ACC112 (cell line): ENCODE measurements at regions not wholly inside any gene's neighbourhood (a gene's known extent, or its start where the extent isn't known, plus 50 kb on each side); places are given as distances from the start of the nearest gene placed in this dataset.

Experiments used
- H2AFZ ChIP-seq: fragments of 200-600 bp; sonication (generic); one replicate; pipeline ENCODE4 v1.6.0; 2017; ENCODE audit warnings: antibody characterized with exemption, low read length; ENCODE audit not compliant: unreplicated experiment
- H3K27ac ChIP-seq: fragments of 200-600 bp; sonication (generic); 2 replicates; pipeline ENCODE4 v1.5.1; 2014; ENCODE audit warnings: low read depth, mild to moderate bottlenecking, antibody characterized with exemption, low read length, moderate library complexity
- H3K27me3 ChIP-seq: fragments of 200-600 bp; sonication (generic); 2 replicates; pipeline ENCODE4 v1.6.1; 2014; ENCODE audit warnings: mild to moderate bottlenecking, antibody characterized with exemption, low read length, moderate library complexity, mixed read lengths; ENCODE audit not compliant: insufficient read depth
- H3K36me3 ChIP-seq: fragments of 200-600 bp; sonication (generic); 2 replicates; pipeline ENCODE4 v1.6.1; 2016; ENCODE audit warnings: mild to moderate bottlenecking, antibody characterized with exemption, low read length, moderate library complexity, mixed read lengths; ENCODE audit not compliant: insufficient read depth
- H3K4me1 ChIP-seq: fragments of 200-600 bp; sonication (generic); one replicate; pipeline ENCODE4 v1.6.1; 2016; ENCODE audit warnings: low read length, mixed read lengths; ENCODE audit not compliant: insufficient read depth, unreplicated experiment, control insufficient read depth
- H3K4me3 ChIP-seq: fragments of 200-600 bp; sonication (generic); 2 replicates; pipeline ENCODE4 v1.5.1; 2014; ENCODE audit warnings: mild to moderate bottlenecking, low read depth, low read length
- H3K79me2 ChIP-seq: fragments of 200-600 bp; sonication (generic); one replicate; pipeline ENCODE4 v1.6.0; 2016; ENCODE audit warnings: low read length; ENCODE audit not compliant: control insufficient read depth, unreplicated experiment, insufficient read depth

DNA sequence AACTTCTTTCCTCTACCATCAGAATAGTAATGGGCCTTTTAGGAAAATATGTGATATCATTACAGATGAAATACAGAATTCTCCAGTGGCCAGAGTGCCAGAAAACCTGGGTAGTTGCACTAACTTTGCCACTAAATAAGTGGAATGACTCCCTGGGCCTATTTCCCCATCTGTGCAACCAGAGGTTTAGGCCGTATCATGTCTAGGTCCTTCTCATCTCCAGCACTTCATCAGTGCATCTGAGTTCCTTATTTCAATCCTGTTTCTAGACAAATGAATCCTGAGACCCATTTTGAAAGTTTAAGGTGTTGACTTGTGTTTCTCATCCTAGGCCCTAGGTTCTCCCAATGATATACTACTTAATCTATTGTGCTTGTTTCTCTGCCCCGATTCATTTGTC, 236.2 kb downstream of the CD83 start:
- Histone ChIP-seq H3K36me3 (no peaks in the 10 kb centered on the region), H3K79me2 (no peaks in the 10 kb centered on the region), H3K27ac (no peak overlapping the region), H3K27me3 (peaks cover 11% of the 10 kb centered on the region; the same call in 1 of the 2 replicates), H3K4me1 (peaks cover 6% of the 10 kb centered on the region), H2AFZ (no peak overlapping the region), H3K4me3 (no peak overlapping the region)

DNA sequence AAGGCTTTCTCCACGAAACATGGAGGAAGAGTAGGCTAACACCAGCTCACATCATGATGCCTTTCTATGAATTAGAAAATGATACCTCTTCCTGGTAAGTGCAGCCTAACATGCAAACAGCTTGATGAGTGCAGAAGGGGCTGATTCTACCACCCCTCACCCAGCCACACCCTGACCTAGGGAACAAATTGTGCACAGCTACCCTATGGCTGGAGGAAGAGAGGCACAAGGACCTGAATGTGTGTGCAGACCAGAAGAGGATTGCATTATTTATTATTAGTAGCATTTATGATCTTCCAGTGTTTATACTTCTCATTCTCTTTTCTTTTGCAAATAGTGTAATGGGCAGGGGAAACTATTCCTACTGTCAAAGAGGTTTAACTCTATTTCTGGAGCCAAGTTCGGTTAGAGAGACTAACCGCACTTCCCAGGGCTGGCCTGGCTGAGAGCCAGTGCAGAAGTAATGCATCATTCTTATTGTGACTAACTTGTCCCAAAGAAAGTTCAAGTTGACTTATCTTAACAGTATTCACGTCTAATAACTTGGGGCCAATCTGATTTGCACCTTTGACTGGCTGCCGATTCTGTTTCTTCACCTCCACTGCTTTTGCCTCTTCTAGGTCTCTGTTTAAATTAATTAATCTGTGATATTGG, 237.5 kb downstream of the CD83 start:
- H3K27me3 ChIP-seq, result peaks cover 12% of the 10 kb centered on the region; the same call in 1 of the 2 replicates
- no peaks in the 10 kb centered on the region for H3K36me3 ChIP-seq
- peaks cover 6% of the 10 kb centered on the region for H3K4me1 ChIP-seq
- no peak overlapping the region for H3K27ac ChIP-seq
- no peak overlapping the region for H3K4me3 ChIP-seq
- H3K79me2 ChIP-seq, result no peaks in the 10 kb centered on the region
- no peak overlapping the region for H2AFZ ChIP-seq

- H3K4me1 ChIP-seq, result peaks cover 6% of the 10 kb centered on the region
- H3K27ac ChIP-seq, result no peak overlapping the region
- no peak overlapping the region for H3K4me3 ChIP-seq
- H3K27me3 ChIP-seq, result peaks cover 12% of the 10 kb centered on the region; the same call in 1 of the 2 replicates
- no peaks in the 10 kb centered on the region for H3K36me3 ChIP-seq
- no peak overlapping the region for H2AFZ ChIP-seq
- H3K79me2 ChIP-seq, result no peaks in the 10 kb centered on the region
Measured at GRCh38 chr6:14359438-14359837, 241.9 kb downstream of the CD83 start.

DNA sequence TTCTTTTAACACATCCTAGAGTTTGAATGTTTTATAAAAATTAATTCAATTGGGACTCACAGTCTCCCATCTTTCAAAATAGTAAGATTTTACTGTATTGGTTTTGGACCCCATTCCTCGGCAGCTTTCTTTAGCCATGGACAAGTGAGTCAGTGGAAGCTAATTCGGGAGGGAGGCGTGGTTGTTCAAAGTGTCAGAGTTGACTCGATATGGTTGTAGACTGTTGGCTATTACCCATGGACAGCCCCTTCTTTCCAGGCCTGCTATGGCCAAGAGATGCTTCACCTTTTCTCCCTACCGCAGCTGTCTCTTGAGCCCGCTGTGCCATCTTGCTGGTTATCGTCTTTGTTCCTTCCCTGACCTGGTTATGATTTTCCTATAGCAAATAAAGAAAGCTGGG, 243.0 kb downstream of the CD83 start:
- Histone ChIP-seq H3K27ac (no peak overlapping the region), H3K4me3 (no peak overlapping the region), H3K4me1 (no peaks in the 10 kb centered on the region), H3K36me3 (no peaks in the 10 kb centered on the region), H2AFZ (no peak overlapping the region), H3K27me3 (peaks cover 12% of the 10 kb centered on the region; the same call in 1 of the 2 replicates), H3K79me2 (no peaks in the 10 kb centered on the region)

DNA sequence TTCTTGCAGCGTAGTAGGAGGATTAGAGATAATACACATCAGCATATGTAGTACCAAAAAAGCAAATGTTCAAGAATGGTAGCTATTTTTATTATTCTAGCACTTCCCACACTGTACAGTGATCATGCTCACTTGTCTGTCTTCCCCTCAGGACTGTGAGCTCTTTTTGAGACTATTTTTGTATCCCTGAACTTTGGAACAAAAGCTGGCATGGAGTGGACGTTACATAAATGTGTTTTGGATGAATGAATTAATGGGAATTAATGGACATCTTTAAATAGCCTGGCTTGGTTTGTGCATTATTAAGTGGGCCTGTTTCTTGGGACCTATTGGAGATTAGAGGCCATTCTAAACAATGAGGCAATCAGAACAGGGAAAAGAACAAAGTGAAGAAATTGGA, 243.7 kb downstream of the CD83 start:
- H3K4me3 ChIP-seq, result no peak overlapping the region
- no peak overlapping the region for H3K27ac ChIP-seq
- H2AFZ ChIP-seq, result no peak overlapping the region
- no peaks in the 10 kb centered on the region for H3K4me1 ChIP-seq
- H3K79me2 ChIP-seq, result no peaks in the 10 kb centered on the region
- H3K27me3 ChIP-seq, result peaks cover 12% of the 10 kb centered on the region; the same call in 1 of the 2 replicates
- no peaks in the 10 kb centered on the region for H3K36me3 ChIP-seq

DNA sequence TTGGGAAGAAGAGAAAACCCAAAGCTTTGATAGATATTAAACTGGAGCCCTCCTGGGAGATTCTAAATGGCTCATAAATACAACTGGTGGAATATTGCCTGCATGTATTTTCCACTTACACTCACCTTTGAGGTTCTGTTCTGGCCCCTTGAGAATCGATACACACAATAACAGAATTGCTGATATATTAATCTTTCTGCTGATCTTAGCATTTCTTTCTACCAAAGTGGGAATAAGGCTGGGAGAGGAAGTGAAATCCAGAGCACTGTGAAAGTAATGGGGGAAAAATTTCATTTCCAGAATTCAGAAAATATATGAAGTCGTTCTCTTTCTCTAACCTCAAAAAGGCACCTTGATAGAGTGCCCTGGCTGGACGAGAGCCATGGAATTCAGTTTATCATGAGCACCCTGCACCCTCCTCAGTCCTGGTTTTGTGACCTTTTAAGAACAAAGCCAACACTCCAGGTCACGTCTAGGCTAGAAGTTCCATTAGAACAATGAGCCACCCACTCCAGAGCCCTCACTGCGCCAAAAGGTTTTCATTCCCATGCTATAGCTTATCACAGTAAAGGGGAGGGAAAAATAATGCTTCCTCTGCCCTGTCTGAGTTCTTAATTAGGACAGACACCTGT, 244.5 kb downstream of the CD83 start:
- H3K79me2 ChIP-seq, result no peaks in the 10 kb centered on the region
- H2AFZ ChIP-seq, result no peak overlapping the region

GRCh38 chr6:14364370-14364769, 246.8 kb downstream of the CD83 start:
- H3K36me3 ChIP-seq, result no peaks in the 10 kb centered on the region
- no peak overlapping the region for H2AFZ ChIP-seq
- no peak overlapping the region for H3K4me3 ChIP-seq
- peaks cover 3% of the 10 kb centered on the region; the same call in 1 of the 2 replicates for H3K27me3 ChIP-seq
- H3K27ac ChIP-seq, result no peak overlapping the region
- no peaks in the 10 kb centered on the region for H3K4me1 ChIP-seq
- H3K79me2 ChIP-seq, result no peaks in the 10 kb centered on the region

More for the DNA sequence above, 244.5 kb downstream of the CD83 start:
- Histone ChIP-seq H3K4me3 (no peak overlapping the region), H3K4me1 (no peaks in the 10 kb centered on the region), H3K27me3 (peaks cover 12% of the 10 kb centered on the region; the same call in 1 of the 2 replicates), H3K36me3 (no peaks in the 10 kb centered on the region), H3K27ac (no peak overlapping the region)

DNA sequence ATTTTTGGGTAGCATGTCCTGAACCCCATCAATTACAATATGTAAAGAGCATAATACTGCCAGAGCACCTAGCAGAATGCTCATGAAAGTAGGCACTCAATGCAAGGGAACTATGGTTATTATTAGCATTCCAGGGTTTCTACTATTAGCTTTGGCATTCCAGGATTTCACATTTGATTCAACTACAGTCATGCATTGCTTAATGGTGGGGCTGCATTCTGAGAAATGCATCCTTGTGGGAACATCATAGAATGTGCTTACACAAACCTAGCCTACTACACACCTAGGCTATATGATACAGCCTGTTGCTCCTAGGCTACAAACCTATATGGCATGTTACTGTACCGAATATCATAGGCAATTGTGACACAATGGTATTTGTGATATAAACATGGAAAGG, 247.8 kb downstream of the CD83 start:
- no peak overlapping the region for H3K4me3 ChIP-seq
- no peaks in the 10 kb centered on the region for H3K27me3 ChIP-seq
- no peaks in the 10 kb centered on the region for H3K4me1 ChIP-seq
- no peaks in the 10 kb centered on the region for H3K79me2 ChIP-seq
- no peak overlapping the region for H3K27ac ChIP-seq
- no peak overlapping the region for H2AFZ ChIP-seq
- H3K36me3 ChIP-seq, result no peaks in the 10 kb centered on the region

- Histone ChIP-seq H3K4me3 (no peak overlapping the region), H3K4me1 (no peaks in the 10 kb centered on the region), H3K27ac (no peak overlapping the region), H3K79me2 (no peaks in the 10 kb centered on the region), H3K27me3 (no peaks in the 10 kb centered on the region), H2AFZ (no peak overlapping the region), H3K36me3 (no peaks in the 10 kb centered on the region)
Measured at GRCh38 chr6:14366315-14366714, 248.7 kb downstream of the CD83 start.

- Histone ChIP-seq H3K27me3 (no peaks in the 10 kb centered on the region), H3K4me1 (no peaks in the 10 kb centered on the region), H3K27ac (no peak overlapping the region), H3K79me2 (no peaks in the 10 kb centered on the region), H3K36me3 (no peaks in the 10 kb centered on the region), H2AFZ (no peak overlapping the region), H3K4me3 (no peak overlapping the region)
Measured at GRCh38 chr6:14366872-14367271, 249.3 kb downstream of the CD83 start.

DNA sequence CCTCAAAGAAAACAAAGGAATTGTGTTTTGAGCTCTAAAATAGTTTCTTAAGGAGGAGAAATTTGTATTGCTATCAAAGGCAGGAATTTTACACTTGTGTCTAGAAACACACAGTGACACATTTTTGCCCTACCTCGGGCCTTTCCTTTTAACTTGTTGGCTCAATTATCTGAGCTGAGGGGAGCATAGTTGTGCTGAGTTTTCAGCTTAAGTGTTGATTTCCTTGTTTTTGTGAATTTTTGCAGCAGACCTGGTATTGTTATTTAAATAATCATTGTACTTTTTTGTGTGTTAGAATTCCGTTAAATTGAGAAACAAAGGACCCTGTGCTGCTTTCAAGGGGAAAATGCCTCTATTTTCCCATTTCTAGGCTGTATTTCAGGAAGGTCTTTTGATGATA, 249.7 kb downstream of the CD83 start:
- no peak overlapping the region for H3K4me3 ChIP-seq
- H2AFZ ChIP-seq, result no peak overlapping the region
- no peaks in the 10 kb centered on the region for H3K4me1 ChIP-seq
- H3K27me3 ChIP-seq, result no peaks in the 10 kb centered on the region
- H3K79me2 ChIP-seq, result no peaks in the 10 kb centered on the region
- H3K27ac ChIP-seq, result no peak overlapping the region
- H3K36me3 ChIP-seq, result no peaks in the 10 kb centered on the region
